Stimulated activated CD8-positive, alpha-beta memory T cell treated with anti-CD3 and anti-CD28 coated beads, Interleukin-7, amount 100 ng/mL, for 4 hours (primary cell): ENCODE measurements at regions not wholly inside any gene's neighbourhood (a gene's known extent, or its start where the extent isn't known, plus 50 kb on each side); places are given as distances from the start of the nearest gene placed in this dataset.

Source experiments
- DNase-seq, 2 donors: peaks; one replicate each; pipeline ENCODE4 v3.0.0-alpha.2; 2020; ENCODE audit warnings: low read depth in 2 of 2

GRCh38 chr16:73196670-73197069 lies 148.7 kb upstream of the ZFHX3 start:
- DNase-seq, result peak in 1 of 2 donors; percentile 2

- DNase-seq, result no peak
These were observed 145.5 kb upstream of the ZFHX3 start for GRCh38 chr16:73193464-73193863.

GRCh38 chr16:73192232-73192894 lies 144.4 kb upstream of the ZFHX3 start:
- no peak for DNase-seq

- DNase-seq, result no peak
These were observed 143.7 kb upstream of the ZFHX3 start for GRCh38 chr16:73191660-73192046.

DNA sequence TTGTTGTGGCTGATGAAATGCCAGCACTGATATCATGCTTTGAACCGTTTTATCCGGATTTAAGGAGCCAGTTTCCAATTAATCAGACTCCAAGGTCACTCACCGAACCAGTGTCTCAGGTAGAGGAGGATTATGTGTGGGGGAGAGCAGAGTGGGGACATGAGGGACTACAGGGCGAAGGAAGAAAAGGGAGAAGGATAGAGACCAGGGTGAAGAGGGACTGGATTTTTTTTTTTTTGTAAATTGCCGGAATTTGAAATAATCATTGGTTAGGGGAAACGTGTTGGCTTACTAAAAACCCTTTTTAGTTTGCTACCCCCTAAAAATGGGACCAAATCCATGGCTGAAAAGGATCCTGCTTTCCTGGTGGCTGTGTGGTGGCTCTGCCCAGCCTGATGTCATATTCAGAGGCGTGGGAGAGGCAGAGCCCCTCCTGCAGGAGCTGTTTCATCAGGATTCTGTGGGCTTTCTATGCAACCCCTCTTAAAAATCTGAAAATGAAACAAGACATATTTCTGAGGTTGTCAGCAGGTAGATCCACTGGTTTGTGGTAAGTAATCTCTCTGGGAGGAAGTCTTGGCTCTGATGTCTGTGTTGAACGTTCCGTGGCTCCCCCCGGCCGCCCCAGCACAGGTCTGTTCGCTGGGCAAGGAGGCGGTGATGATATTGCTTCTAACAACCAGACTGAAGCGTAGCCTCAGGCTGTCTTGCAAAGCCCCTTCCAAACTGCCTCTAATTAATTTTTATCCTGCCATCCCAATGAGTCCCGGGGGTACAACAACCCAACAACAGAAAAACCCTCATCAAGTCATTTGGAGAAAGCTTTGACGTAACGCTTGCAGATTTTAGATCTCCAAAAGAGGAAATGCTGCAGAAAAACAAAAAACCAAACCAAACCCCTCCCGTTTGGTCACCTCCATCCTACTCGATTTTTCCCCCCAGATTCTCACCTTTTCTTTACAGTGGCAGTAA lies 143.0 kb upstream of the ZFHX3 start:
- DNase-seq, result no peak

DNA sequence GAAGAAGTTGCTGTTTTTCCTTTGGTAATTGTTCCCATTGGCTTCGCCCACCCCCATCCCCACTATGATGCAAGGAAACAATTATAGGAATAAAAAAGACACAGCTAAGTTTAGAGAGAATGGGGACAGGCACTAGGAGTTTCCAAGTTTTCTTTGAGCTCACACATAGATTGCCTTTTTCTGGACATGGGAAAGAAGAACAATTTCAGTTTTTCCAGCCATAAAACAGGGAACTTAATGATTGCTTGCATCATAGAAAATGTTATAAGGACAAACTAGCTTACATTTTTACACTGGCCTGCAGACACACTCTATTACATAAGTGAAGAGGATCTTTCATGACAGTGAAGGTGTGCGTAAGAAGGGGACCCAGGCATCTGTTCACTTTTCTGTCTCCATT lies 142.3 kb upstream of the ZFHX3 start:
- no peak for DNase-seq

- DNase-seq, result no peak
These were observed 141.2 kb upstream of the ZFHX3 start for GRCh38 chr16:73189136-73189535.

DNA sequence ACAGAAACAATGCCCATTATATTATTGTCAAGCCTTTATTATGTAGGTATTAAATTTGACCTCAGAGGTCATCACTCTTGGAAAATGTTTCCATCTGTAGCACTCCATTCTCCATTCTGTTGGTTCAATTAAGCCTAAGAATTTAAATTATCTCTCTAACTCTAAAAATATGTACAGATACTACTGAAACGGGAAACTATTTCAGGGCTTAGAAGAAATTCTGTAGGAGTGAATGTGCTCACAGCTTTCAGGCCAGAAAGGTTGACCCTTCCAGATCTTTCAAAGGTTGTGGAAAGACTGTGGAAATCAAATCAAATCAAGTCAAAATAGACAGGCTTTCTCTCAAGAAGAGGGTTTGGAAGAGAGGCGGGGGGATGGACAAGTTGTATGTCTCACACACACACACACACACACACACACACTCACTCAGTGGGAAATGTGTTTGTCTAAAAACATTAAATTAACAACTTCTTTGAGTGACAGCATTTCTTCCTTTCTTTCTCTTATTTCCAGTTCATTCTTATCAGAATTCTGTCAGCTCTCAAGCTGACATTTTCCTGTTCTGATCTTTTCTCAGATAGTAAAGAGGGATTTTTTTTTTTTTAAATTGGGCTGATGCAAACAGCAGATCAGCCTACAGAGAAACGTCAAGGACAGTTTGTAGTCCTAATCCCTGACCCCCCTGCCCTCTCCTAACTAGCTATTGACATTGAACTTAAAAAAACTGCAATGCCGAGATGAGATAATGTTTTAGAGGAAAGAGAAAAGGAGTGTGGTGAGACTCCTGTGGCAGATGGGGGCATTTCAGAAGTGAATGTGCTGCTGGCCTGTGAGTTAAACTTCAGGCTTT lies 139.0 kb upstream of the ZFHX3 start:
- no peak for DNase-seq

GRCh38 chr16:73185737-73186136 lies 137.8 kb upstream of the ZFHX3 start:
- no peak for DNase-seq

- DNase-seq, result no peak
These were observed 135.7 kb upstream of the ZFHX3 start for GRCh38 chr16:73183611-73184092.

- DNase-seq, result no peak
These were observed 131.9 kb upstream of the ZFHX3 start for GRCh38 chr16:73179705-73180331.

DNA sequence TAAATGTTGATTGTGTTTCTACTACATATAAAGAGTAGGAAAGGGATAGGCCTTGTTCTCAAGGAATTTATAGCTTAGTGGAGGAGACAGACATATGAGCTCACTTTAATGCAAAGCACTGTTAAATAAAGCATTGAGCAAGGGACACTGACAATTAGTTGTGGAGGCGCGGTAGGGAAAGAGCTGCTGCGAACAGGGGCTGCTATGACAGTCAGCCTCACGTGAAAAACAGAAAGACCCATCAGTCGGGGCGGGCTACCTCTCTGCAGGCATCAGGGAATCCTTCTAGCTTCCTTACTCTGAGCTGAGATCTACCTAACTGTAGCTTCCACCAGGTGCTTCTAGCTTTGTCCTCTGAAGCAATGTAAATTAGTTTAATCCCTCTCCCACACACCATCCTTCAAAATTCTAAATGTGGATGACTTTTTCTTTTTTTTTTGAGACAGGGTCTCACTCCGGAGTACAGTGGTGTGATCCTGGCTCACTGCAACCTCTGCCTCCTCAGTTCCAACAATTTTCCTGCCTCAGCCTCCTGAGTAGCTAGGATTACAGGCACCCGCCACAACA lies 129.9 kb upstream of the ZFHX3 start:
- DNase-seq, result no peak

DNA sequence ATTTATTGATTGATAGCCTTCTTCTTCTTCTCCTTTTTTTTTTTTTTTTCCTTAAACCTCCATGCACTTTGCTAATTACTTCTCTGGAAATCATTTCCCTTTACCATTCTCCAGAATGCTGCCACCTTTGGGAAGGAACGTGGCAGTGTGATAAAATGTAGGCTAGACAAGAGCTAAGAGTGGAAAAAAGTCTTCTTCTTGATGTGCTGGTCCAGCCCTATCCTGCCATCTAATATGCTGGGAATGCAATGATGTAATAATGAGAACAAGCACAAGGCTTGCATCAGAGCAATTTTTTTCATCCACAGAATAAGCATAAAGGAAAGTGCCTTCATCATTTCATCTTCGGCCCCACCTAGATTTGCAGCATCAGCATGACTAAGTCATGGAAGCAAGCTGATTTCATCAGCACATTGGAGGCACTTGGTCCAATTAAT lies 128.7 kb upstream of the ZFHX3 start:
- no peak for DNase-seq

DNA sequence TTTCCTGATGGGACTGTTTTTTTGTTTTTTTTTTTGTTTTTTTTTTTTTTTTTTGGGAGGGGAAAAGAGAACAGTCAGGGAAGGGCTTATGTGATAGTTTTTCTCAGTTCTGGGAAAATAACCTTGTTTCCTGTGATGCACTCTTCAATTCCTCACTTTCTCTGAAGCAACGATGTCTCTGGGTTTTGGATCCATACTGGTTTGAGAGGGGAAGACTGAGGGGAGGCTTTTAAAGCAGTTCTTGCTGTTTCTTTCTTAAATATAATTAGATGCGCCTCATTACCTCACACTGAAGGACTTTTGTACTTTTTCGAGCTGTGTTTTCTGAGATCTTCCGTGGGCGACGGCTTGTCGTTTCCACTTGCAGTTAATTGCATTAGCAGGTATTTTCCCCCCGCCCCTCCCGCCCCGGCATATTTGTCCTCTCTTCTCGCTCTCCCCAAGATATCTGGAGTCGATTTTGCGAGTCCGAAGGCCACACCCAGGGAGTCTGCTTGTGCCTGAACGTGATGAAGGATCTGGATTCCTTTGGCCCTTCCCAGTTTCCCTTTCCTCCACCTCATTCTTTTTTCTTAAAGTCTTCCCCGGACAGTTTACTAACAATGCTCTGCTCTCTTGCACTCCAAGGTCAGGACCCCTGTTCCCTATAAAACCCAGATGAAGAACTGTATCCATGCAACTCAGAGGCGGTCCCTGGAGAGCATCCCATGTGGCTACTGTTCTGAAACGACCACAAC lies 125.2 kb upstream of the ZFHX3 start:
- DNase-seq, result no peak

GRCh38 chr16:73172241-73172972 lies 124.5 kb upstream of the ZFHX3 start:
- no peak for DNase-seq

DNA sequence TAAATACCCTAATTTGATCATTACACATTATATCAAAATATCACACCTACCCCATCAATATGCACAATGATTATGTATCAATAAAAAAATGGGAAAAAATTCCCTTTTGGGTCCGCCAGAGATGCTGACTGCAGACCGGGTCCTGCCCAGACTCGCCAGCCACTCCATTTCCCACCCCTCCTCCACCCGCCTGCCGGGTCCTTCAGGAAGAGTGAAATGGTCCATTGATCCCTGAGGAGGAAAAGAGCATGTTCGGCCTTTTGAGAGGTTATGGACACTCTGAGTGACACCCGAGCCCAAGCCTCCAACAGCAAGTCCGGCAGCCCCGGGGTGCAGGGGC lies 123.9 kb upstream of the ZFHX3 start:
- no peak for DNase-seq

- DNase-seq, result no peak
These were observed 123.5 kb upstream of the ZFHX3 start for GRCh38 chr16:73171380-73171779.

DNA sequence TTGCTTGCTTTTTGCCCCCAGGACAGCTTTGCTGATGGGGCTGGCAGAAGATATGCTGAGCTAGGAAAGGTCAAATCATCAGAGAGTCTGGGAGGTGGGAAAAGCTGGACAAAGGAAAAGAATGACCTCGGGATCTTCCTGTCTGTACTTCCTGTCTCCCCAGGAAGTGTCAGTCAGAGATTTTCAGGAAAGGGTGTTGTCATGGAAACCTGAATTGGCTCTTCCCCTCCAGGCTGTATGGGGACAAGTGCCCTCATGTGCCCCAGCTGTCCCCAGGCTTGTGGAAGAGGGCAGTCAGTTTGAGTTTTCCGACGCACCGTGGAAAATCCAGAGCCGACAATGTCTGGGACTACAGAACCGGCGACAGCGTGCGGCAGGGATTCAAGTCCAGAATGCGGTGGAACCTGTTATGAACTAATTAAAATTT lies 122.7 kb upstream of the ZFHX3 start:
- no peak for DNase-seq

DNA sequence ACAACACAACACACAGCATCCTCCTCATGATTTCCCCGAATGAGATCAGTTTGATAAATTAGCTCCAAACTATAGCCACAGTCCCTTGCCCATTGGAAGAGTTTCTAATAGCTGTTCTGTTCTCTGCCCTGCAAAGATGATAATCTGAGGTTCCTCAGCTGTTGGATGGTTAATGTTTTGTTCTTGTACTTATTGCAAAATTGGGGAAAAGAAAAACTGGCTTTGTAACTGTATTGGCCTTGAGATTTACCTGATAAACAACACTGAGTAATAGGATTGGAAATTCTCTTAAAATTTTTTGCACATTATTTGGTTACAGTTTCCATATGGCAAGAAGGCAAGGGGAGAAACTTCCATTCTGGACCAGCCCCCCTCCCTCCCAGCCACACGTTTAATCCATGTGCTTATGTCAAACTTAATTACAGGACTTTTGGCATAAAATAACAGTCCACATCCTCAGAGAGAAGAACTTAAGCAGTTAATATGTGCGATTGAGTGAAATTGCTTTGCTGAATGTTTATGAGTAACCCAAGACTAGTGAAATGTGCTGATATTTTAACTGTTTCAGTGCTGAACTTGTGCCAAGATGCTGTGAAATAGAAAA lies 119.1 kb upstream of the ZFHX3 start:
- no peak for DNase-seq
